Activated CD4-positive, alpha-beta T cell treated with anti-CD3 and anti-CD28 coated beads, Interleukin-2, amount 50 U/mL, for 16 hours (primary cell): ENCODE measurements at regions not wholly inside any gene's neighbourhood (a gene's known extent, or its start where the extent isn't known, plus 50 kb on each side); places are given as distances from the start of the nearest gene placed in this dataset.
"Not testable (repeated sequence)": the region's sequence is repeated elsewhere in the genome, so short reads cannot be mapped to it uniquely, and the experiment has no call there.

Source experiments
- DNase-seq: peaks from one replicate; pipeline ENCODE4 v3.0.0-alpha.2; 2020

DNA sequence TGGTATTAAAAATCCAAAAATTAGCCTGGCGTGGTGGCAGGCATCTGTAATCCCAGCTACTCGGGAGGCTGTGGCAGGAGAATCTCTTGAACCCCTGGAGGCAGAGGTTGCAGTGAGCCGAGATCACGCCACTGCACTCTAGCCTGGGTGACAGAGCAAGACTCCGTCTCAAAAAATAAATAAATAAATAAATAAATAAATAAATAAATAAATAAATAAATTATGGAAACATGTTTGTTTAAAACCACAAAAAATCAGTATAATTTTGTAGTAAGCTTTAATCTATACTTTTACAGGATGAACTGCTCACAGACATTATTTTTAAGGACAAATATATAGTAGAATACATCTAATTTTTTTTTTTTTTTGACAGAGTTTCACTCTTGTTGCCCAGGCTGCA lies 521.3 kb upstream of the ATXN7L3B start:
- not testable (repeated sequence) for DNase-seq

DNA sequence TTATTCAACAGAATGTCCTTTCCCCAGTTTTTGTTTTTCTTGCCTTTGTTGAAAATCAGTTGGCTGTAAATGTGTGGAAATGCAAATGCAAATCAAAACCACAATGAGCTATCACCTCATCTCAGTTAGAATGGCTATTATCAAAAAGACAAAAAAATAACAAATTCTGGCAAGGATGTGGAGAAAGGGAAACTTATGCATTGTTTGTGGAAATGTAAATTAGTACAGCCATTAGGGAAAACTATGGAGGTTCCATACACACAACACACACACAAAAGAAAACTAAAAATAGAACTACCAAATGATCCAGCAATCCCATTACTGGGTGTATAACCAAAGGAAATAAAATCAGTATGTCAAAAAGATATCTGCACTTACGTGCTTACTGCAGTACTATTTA lies 518.8 kb upstream of the ATXN7L3B start:
- no peak for DNase-seq

DNA sequence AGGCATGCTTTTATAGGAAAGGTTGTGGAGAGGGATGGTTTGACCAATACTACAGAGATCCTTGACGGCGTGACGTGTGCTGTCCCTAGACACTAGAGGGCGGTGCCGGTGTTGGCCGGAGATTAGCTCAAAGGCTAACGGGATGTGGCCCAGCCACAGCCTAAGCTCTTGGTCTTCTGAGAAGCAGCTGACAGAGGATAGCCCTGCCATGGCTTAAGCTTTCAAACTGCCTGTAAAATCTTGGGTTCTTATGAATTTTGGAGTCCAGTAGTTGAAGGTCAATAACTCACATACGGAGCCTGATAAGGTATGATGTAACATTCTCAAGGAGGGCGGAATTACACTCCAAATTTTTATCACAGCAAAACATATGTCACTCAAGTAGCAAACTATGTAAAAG lies 515.7 kb upstream of the ATXN7L3B start:
- peak; percentile 36 for DNase-seq

DNA sequence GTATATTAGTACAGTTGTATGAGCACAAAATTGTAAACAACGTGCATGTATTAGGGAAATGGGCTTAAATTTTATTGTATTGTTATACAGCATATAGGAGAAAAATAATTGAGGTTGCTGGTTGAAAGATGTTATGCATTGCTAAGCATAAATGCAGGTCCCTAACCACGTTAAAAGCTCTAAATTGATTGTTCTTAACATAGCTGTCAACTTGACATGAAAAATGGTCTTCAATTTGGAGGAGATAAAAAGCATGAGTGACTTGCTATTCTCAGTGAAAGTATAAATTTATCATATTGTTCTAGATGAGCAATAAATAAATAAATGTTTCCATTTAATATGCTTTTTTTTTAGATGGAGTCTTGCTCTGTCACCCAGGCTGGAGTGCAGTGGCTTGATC lies 506.6 kb upstream of the ATXN7L3B start:
- DNase-seq: no peak

DNA sequence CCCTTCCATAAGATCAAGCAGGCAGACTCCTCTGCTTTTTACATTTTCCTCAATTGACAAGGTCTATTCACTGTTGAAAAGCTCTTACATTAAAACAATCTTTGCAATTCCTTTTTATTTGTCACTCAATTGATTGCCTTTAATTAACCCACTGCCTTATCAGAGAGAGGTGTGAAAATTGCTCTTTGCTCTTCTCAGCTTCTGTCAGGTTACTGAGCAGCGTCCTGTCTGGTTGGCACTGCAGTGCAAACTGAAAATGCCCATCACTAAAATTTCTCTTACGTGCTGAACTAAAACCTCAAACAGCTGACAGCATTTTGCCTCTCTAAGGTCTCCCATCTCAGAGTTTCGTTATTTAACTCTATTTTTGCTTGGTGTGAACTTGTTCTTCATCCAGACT lies 504.1 kb upstream of the ATXN7L3B start:
- no peak for DNase-seq

DNA sequence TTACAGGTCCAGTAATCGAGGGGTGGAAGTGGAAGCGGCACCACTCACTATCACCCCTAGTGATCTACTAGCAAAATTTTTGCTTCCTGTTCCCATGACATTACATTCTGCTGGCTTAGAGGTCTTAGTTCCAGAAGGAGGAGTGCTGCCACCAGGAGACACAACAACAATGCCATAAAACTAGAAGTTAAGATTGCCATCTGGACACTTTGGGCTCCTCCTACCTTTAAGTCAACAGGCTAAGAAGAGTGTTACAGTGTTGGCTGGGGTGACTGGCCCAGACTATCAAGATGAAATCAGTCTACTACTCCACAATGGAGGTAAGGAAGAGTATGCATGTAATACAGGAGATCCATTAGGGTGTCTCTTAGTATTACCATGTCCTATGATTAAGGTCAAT lies 498.5 kb upstream of the ATXN7L3B start:
- DNase-seq: not testable (repeated sequence)

DNA sequence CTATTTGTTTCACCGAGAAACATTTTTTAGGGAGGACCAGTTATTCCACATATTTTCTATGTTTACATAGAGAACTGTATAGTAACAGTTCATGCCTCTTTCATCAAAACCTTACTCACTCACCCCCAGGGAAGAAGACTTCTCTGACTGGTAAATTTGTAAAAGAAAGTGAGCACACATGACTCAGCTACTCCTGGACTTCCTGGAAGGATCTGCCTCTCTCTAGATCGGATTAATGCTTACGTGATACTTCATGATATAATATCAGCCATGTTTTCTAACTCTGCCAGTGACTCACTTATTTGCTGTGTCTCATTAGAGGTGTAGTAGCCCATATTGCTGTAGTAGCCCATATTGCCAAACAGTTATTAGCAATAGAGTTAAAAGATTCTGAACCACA lies 494.3 kb upstream of the ATXN7L3B start:
- no peak for DNase-seq

DNA sequence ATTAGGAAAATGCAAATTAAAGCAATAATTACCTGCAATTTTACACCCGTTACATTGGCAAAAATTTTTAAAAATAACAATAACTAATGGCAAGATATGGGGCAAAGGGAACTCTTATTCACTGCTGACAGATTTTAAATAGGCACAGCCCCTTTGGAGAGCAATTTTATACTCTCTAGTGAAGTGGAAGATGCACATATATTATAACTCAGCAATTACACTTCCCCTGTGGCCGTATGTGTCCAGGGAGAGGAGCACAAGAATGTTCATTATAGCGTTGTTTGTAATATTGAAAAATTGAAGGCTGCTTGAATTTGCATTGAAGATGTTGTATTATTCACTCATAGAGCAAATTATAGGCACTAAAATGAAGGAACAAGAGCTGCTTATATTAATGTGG lies 488.3 kb upstream of the ATXN7L3B start:
- DNase-seq: no peak

DNA sequence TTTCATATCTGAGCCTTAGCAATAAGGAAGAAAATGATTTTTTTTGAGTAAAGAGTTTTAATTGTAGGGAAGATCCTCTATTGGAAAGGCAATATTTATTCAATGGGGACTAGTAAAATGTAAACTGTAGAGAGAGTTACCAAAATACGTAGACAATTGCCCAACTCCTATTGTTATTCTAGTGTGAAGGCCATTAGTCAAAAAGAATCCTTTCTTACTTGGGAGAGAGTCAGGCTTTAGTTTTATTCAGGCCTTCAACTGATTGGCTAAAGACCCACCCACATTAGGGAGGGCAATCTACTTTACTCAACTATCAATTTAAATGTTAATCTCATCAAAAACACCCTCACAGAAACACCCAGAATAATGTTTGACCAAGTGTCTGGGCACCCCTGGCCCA lies 485.8 kb upstream of the ATXN7L3B start:
- no peak for DNase-seq

DNA sequence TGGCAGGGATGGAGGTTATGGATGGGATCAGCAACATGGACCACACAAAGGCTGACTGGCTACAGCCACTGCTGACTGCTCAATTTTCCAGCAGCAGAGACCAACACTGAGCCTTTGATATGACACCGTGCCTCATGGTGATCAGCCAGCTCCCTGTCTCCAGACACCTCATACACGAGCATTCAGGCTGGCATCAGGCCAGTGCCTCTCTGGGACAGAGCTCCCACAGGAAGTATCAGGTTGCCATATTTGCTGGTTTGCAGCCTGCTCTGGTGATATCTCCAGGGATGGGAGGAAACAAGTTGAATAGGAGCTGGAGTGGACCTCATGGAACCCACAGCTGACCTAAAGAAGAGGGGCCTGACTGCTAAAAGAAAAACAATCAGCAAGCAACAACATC lies 471.2 kb upstream of the ATXN7L3B start:
- no peak for DNase-seq

DNA sequence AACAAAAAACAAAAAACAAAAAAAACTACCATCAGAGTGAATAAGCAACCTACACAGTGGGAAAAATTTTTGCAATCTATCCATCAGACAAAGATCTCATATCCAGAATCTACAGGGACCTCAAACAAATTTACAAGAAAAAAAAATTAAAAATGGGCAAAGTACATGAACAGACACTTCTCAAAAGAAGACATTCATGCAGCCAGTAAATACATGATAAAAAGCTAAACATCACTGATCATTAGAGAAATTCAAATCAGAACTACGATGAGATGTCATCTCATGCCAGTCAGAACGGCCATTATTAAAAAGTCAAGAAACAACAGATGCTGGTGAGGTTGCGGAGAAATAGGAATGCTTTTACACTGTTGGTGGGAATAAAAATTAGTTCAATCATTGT lies 466.5 kb upstream of the ATXN7L3B start:
- no peak for DNase-seq

DNA sequence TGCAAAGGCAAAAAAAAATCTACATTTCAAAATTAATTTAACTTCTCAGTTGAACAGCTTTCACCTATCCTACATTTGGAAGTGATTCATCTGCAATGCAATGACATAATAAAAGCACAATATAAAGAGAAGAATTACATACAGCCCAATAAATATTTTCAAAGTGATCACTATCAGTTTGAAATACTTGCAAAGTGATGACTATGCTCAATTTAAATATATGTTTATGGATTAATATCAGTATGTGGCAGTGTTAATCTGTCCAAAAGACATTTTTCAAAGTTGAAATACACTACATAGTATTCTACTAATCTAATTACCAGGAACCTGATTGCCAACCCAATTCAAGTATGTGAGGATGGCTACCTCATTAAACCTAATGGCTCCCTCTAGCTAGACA lies 460.7 kb upstream of the ATXN7L3B start:
- DNase-seq: no peak

DNA sequence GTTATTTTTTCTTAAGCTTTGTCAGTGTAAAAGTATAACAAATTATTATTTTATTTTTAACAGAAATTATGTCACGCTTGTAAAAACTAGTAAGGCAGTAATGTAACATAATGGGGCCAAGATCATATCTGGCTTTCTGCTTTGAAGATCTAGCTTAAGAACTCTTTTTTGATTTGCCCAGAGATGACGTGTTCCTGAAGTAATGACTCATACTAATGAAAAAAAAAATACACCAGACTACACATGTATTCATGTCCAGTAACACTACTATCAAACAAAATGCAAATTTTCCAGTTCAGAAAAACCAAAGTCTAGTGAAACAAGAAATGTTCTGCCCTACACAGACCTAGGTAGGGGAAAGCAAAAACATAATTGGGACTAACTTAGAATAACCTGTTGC lies 432.2 kb upstream of the ATXN7L3B start:
- no peak for DNase-seq

DNA sequence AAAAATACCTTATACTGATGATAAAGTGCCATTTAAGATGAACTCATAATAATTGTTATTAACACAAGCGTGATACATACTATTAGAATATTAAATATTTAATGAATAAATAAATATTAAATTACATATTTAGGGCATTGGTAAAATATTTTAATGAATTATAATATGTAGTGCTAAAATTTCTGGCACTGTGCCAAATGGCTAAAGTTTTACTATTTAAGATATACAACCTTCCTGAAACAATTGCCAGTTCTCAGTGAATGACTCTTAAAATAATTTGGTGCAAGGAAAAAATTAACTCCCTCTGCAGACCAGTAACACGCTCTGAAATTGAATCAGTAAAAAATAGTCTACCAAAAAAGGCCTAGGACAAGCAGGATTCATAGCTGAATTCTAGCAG lies 428.9 kb upstream of the ATXN7L3B start:
- no peak for DNase-seq

DNA sequence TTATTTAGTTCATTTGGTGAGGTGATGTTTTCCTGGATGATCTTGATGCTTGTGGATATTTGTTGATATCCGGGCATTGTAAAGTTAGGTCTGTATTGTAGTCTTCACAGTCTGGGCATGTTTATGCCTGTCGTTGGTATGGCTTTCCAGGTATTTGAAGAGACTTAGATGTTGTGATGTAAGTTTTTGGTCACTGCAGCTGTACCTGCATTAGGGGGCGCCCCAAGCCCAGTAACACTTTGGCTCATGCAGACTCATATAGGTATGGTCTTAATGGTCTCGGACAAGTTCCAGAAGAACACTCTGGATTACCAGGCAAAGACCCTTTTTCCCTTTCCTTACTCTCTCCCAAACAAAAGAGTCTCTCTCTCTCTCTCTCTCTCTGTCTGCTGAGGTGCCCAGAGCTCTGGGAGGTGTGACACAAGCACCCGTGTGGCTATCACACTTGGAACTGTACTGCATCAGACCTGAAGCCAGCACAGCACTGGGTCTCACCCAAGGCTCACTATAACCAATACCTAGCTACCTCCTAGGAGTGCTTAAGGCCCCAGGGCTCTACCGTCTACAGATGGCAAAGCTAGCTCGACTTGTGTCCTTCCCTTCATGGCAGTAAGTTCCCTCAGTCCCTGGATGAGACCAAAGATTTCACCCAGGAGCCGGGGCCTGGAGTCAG lies 425.8 kb upstream of the ATXN7L3B start:
- DNase-seq: no peak

DNA sequence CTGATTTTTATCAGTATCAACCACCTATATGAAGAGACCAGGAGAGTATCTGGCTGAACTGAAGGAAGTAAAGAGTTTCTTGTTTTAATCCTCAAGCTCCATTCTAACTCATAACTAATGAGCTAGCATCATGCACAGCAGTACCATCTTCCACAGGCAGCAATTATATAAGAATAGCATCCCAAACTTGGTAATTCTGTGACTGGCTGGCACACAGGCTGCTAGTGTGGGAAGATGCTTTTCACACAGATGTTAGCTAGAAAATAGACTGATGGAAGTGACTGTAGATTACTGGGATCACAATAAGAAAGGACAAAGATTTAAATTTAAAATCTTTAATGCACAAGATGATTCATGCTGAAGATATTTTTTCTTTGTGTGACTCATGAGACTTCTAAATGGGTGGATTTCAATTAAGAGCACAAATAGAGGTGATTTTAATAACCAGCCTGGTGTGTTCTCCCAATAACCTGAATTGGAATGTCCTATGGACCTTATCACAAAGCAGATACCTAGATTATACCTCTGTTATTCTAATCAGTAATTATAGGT lies 417.7 kb upstream of the ATXN7L3B start:
- DNase-seq: no peak

DNA sequence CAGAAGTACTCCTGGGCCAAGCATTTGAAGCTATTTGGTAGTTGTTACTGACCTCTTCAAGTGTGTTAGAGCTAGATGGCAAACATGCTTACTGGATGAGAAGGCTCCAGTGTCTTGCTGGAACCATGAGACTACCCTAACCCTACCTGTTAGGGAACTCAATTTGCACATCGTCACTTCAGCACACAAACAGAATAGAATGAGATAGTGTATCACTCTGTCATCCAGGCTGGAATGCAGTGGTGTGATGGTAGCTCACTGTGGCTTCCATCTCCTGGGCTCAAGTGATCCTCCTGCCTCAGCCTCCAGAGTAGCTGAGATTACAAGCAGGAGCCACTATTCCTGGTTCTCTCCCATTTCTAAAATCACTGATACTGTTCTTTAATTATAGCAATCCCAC lies 417.0 kb upstream of the ATXN7L3B start:
- DNase-seq: no peak

DNA sequence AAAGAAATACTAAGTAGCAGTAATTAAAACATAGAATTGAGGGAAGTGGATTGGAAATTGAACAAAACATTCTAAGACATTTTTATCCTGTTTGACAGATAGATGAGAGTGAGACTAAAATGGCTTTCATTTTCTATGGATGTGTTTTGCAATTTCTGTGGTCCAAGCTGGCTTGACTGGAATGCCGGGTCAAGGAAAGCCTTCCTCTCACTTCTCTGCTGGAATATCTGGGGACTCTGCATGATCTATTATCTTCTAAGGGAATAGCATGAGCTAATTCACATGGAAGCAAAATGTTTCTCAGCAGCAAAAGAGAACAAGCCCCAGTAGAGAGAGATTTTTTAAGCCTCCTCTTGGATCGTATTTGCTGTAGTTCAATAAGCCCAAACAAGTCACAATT lies 407.9 kb upstream of the ATXN7L3B start:
- no peak for DNase-seq

DNA sequence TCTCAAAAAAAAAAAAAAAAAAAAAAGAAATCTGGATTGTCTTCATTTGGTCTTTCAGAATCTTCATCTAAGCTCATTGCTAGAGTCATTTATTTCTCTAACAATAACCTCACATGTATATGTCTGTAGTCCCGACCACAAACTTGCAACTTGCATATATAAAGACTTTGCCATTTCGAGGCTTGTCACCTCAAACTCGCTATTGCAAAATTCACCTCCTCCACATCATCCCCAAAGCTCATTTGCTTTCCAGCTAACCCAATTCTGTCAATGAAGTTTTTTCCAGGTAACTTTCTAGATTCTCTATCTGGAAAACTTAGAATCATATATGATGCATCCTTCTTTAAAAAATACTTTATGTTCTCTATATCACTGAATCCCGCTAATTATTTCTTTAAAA lies 393.2 kb upstream of the ATXN7L3B start:
- no peak for DNase-seq

DNA sequence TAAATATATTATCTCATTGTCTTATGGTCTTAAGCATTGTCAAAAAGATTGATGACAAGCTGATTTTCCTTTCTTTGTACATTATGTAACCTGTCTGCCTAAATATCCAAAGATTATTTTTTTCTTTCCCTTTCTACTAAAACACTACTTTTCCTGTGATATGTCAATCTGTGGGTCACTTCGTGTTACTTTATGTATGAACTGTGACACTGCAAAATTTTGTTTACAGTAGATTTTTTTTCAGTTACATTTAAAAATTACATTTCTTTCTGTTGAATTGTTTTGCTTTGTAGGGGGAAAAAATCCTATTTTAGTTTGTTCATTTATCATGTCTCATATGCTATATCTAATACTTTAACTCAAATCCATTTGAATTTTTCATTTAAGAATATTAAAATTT lies 392.3 kb upstream of the ATXN7L3B start:
- DNase-seq: no peak

DNA sequence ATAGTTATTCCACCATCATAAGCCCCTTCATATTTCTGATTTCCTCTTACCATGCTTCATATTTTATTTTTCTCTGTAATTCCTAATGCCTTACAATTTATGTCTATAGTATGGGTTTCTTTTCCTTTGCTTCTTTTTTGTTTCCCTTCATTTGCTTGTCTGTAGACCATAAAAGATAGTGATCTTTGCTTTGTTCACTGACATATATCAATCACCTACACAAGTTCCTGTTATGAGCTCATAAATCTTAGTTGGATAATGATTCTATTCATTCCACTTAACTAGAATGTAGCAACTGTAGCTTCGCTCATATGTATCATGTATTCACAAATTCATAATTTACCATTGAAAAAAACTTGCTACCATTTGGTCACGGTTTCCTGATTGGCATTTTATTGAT lies 388.8 kb upstream of the ATXN7L3B start:
- DNase-seq: no peak

DNA sequence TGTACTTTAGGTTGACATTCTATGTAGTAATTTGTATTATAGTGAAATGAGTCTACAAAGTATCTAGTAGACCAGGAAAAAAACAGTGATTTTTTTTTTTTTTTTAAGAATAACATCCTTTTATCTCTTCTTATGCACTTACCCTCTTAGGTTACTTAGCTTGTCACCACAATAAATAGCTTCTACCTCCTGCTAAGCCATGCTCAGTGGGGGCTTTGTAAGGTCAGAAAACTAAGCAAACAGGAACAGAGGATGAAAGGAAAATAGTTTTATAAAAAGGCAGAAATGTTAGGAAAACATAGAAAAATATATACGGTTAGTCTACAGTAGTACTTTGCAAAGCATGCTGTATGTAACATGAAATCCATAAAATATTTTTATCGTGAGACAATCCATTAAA lies 385.3 kb upstream of the ATXN7L3B start:
- DNase-seq: no peak

DNA sequence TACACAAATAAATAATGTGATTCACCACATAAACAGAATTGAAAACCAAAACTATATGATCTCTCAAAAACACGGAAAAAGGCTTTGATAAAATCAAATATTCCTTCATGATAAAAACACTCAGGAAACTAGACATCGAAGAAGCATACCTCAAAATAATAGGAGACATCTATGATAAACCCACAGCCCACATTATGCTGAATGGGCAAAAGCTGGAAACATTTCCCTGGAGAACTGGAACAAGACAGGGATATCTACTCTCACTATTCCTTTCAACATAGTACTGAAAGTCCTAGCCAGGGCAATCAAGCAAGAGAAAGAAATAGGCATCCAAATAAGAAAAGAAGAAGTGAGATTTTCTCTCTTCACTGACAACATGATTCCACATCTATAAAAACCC lies 371.5 kb upstream of the ATXN7L3B start:
- no peak for DNase-seq

DNA sequence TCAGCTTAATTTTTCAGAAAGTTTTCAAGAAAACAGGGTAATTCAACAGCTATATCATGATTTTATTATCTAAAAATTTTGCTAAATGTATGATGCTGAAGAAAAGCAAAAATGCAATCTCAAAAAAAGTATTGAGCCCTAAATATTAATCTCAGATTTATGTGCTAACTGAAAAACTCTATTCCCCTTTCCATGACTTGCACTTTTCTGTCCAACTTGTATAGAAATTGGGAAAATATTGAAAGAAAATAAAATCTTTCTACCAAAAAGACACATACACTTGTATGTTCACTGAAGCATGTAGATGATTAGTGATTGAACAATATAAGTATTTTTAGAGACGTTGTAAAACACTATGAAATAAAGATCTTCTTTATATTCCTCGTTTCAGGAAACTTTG lies 368.0 kb upstream of the ATXN7L3B start:
- no peak for DNase-seq
